H1 (cell line): ENCODE measurements at regions not wholly inside any gene's neighbourhood (a gene's known extent, or its start where the extent isn't known, plus 50 kb on each side); places are given as distances from the start of the nearest gene placed in this dataset.

ENCODE experiments used
- CTCF ChIA-PET: fragments of 300-600 bp; sonication (Branson Sonifier 250); formaldehyde crosslinking; loops from one replicate; lab custom pipeline; 2021; ENCODE audit not compliant: partially characterized antibody; lab: Charles Lee
- POLR2A ChIA-PET: fragments of 300-600 bp; sonication (Branson Sonifier 250); formaldehyde crosslinking; loops from one replicate; lab custom pipeline; 2021; ENCODE audit warnings: inconsistent platforms; ENCODE audit not compliant: partially characterized antibody; lab: Charles Lee
- DNase-seq, 2 experiments: peaks; one replicate each; pipeline versions ENCODE4 v3.0.0 to v3.0.0-alpha.2; 2010 to 2022; ENCODE audit warnings: low spot score in 2 of 2, low read depth in 1 of 2, mixed read lengths in 1 of 2
- FAIRE-seq: peaks from 2 replicates; lab custom pipeline; 2011; peaks lifted over from hg19 to GRCh38; lab: Jason Lieb, UNC
- H2AFZ ChIP-seq: 2 replicates; pipeline ENCODE4 v1.8.1; 2012; ENCODE audit warnings: low read length, inconsistent platforms
- H2AK5ac ChIP-seq: 2 replicates; pipeline ENCODE4 v1.6.1; 2013; ENCODE audit warnings: low read depth, low read length
- H2BK120ac ChIP-seq: replicated peaks from 2 replicates; pipeline ENCODE3; 2013; ENCODE audit warnings: low read depth, low read length, inconsistent platforms
- H2BK12ac ChIP-seq: 2 replicates; pipeline ENCODE4 v1.6.1; 2013; ENCODE audit warnings: low read depth, low read length
- H2BK15ac ChIP-seq: 2 replicates; pipeline ENCODE4 v1.6.1; 2013; ENCODE audit warnings: low read length
- H2BK20ac ChIP-seq: 2 replicates; pipeline ENCODE4 v1.6.1; 2013; ENCODE audit warnings: low read length
- H2BK5ac ChIP-seq: 2 replicates; pipeline ENCODE4 v1.6.1; 2013; ENCODE audit warnings: low read depth, low read length
- H3K14ac ChIP-seq: 2 replicates; pipeline ENCODE4 v1.6.1; 2013; ENCODE audit warnings: inconsistent platforms; ENCODE audit not compliant: insufficient read length
- H3K18ac ChIP-seq: 2 replicates; pipeline ENCODE4 v1.6.1; 2013; ENCODE audit warnings: low read length; ENCODE audit errors: extremely low read depth
- H3K23ac ChIP-seq: 2 replicates; pipeline ENCODE4 v1.6.1; 2013; ENCODE audit warnings: inconsistent platforms; ENCODE audit not compliant: insufficient read length
- H3K23me2 ChIP-seq: 2 replicates; pipeline ENCODE4 v1.6.1; 2013; ENCODE audit warnings: low read depth, low read length
- H3K27ac ChIP-seq: 2 replicates; pipeline ENCODE4 v1.6.1; 2011; ENCODE audit warnings: low read depth, low read length, inconsistent platforms
- H3K27me3 ChIP-seq, 4 experiments: replicated peaks in 1 of 4; 1 replicate in 1 of 4; 2 replicates in 3 of 4; pipeline versions ENCODE4 v1.6.1 to v1.8.1; 2011 to 2013; ENCODE audit warnings: low read length in 3 of 4, mild to moderate bottlenecking in 3 of 4, inconsistent platforms in 2 of 4, mixed read lengths in 2 of 4, moderate library complexity in 1 of 4; ENCODE audit not compliant: control insufficient read depth in 3 of 4, insufficient read depth in 3 of 4; ENCODE audit errors: extremely low read depth in 1 of 4
- H3K36me3 ChIP-seq, 4 experiments: 2 replicates each; pipeline versions ENCODE4 v1.6.1 to v1.8.1; 2011 to 2013; ENCODE audit warnings: mild to moderate bottlenecking in 4 of 4, low read length in 3 of 4, moderate library complexity in 2 of 4, control low read depth in 1 of 4, inconsistent platforms in 1 of 4; ENCODE audit not compliant: insufficient read depth in 4 of 4, control insufficient read depth in 2 of 4
- H3K4ac ChIP-seq: replicated peaks from 2 replicates; pipeline ENCODE3; 2013; ENCODE audit warnings: low read length, low read depth, mixed read lengths, inconsistent platforms; ENCODE audit not compliant: insufficient read length
- H3K4me1 ChIP-seq, 4 experiments: replicated peaks in 1 of 4; 1 replicate in 1 of 4; 2 replicates in 3 of 4; pipeline versions ENCODE4 v1.6.1 to v1.8.1; 2011 to 2013; ENCODE audit warnings: low read length in 3 of 4, inconsistent platforms in 2 of 4, mixed read lengths in 1 of 4; ENCODE audit not compliant: insufficient read depth in 4 of 4, control insufficient read depth in 3 of 4
- H3K4me2 ChIP-seq, 2 experiments: 2 replicates each; pipeline versions ENCODE4 v1.6.1 to v1.8.1; 2011 to 2013; ENCODE audit warnings: low read depth in 2 of 2, low read length in 2 of 2, control low read depth in 1 of 2, inconsistent platforms in 1 of 2, mild to moderate bottlenecking in 1 of 2; ENCODE audit not compliant: insufficient read depth in 1 of 2
- H3K4me3 ChIP-seq, 4 experiments: fragments of 200-600, 300-600 bp in 1 of 4; sonication (generic), shearing (Covaris generic), sonication (Bioruptor Twin) in 1 of 4; 2 replicates each; pipeline versions ENCODE4 v1.5.1 to v1.8.1; 2011 to 2016; ENCODE audit warnings: low read length in 4 of 4, low read depth in 3 of 4, control low read depth in 2 of 4, inconsistent platforms in 2 of 4, mild to moderate bottlenecking in 2 of 4, mixed read lengths in 1 of 4, moderate library complexity in 1 of 4; ENCODE audit not compliant: insufficient read depth in 2 of 4; ENCODE audit errors: extremely low read depth in 1 of 4
- H3K56ac ChIP-seq: replicated peaks from 2 replicates; pipeline ENCODE3; 2013; ENCODE audit warnings: low read depth, mild to moderate bottlenecking, mixed read lengths, low read length, inconsistent platforms; ENCODE audit not compliant: insufficient read length
- H3K79me1 ChIP-seq: 2 replicates; pipeline ENCODE4 v1.6.1; 2013; ENCODE audit warnings: low read depth, low read length, control low read depth
- H3K79me2 ChIP-seq, 2 experiments: 2 replicates each; pipeline versions ENCODE4 v1.6.1 to v1.8.1; 2012 to 2013; ENCODE audit warnings: low read length in 2 of 2, mild to moderate bottlenecking in 2 of 2, inconsistent platforms in 1 of 2; ENCODE audit not compliant: insufficient read depth in 2 of 2, control insufficient read depth in 1 of 2
- H3K9ac ChIP-seq, 4 experiments: replicated peaks in 1 of 4; 1 replicate in 1 of 4; 2 replicates in 3 of 4; pipeline versions ENCODE4 v1.6.1 to v1.8.1; 2011 to 2013; ENCODE audit warnings: low read depth in 3 of 4, low read length in 3 of 4, control low read depth in 2 of 4, mild to moderate bottlenecking in 2 of 4, moderate library complexity in 2 of 4, inconsistent platforms in 1 of 4; ENCODE audit errors: extremely low read depth in 1 of 4
- H3K9me3 ChIP-seq, 2 experiments: 2 replicates each; pipeline versions ENCODE4 v1.6.1 to v1.8.1; 2012 to 2013; ENCODE audit warnings: mild to moderate bottlenecking in 2 of 2, moderate library complexity in 2 of 2, control low read depth in 1 of 2, inconsistent platforms in 1 of 2, low read depth in 1 of 2, low read length in 1 of 2, mixed read lengths in 1 of 2; ENCODE audit not compliant: insufficient read depth in 2 of 2
- H4K20me1 ChIP-seq, 2 experiments: replicated peaks in 1 of 2; 2 replicates each; pipeline versions ENCODE3 to v1.8.1; 2011 to 2013; ENCODE audit warnings: inconsistent platforms in 2 of 2, low read length in 2 of 2, mild to moderate bottlenecking in 1 of 2; ENCODE audit not compliant: insufficient read depth in 2 of 2, control insufficient read depth in 1 of 2
- H4K5ac ChIP-seq: 2 replicates; pipeline ENCODE4 v1.6.1; 2013; ENCODE audit warnings: low read length, low read depth, mixed read lengths, inconsistent platforms; ENCODE audit not compliant: insufficient read length
- H4K8ac ChIP-seq: 2 replicates; pipeline ENCODE4 v1.8.0; 2013; ENCODE audit warnings: mild to moderate bottlenecking, moderate library complexity, low read length, inconsistent platforms; ENCODE audit not compliant: insufficient read depth; ENCODE audit errors: extremely low read depth
- H4K91ac ChIP-seq: replicated peaks from 2 replicates; pipeline ENCODE3; 2013; ENCODE audit warnings: low read length, mixed read lengths, inconsistent platforms; ENCODE audit not compliant: insufficient read length
- ASH2L ChIP-seq: fragments of 200-600, 300-600 bp; sonication (generic); IDR thresholded peaks from one replicate; pipeline ENCODE4 v1.7.1; 2017; ENCODE audit warnings: low read length
- BCL11A ChIP-seq, 2 experiments: IDR thresholded peaks; one replicate each; pipeline ENCODE4 v1.6.1; 2011; ENCODE audit warnings: low read depth in 2 of 2, low read length in 2 of 2, mild to moderate bottlenecking in 2 of 2
- CEBPB ChIP-seq: IDR thresholded peaks from 2 replicates; pipeline ENCODE4 v1.6.1; 2012; ENCODE audit warnings: low read depth, low read length
- CHD1 ChIP-seq: IDR thresholded peaks from 2 replicates; pipeline ENCODE4 v1.6.1; 2012; ENCODE audit warnings: low read depth, low read length, improper control_type of control experiment
- KDM5A ChIP-seq: fragments of 200-600 bp; IDR thresholded peaks from 2 replicates; pipeline ENCODE4 v1.7.1; 2012; ENCODE audit warnings: mild to moderate bottlenecking, low read length, inconsistent platforms, mixed read lengths
- MAFK ChIP-seq: IDR thresholded peaks from 2 replicates; pipeline ENCODE4 v1.6.1; 2012; ENCODE audit warnings: low read depth, mild to moderate bottlenecking, improper control_type of control experiment, low read length
- MAX ChIP-seq: IDR thresholded peaks from 2 replicates; pipeline ENCODE4 v1.6.1; 2012; ENCODE audit warnings: inconsistent platforms
- POLR2AphosphoS5 ChIP-seq: IDR thresholded peaks from 2 replicates; pipeline ENCODE4 v1.6.1; 2011; ENCODE audit warnings: low read depth, low read length
- SIN3A ChIP-seq, 2 experiments: IDR thresholded peaks in 1 of 2; conservative IDR thresholded peaks in 1 of 2; 2 replicates each; pipeline ENCODE4 v1.6.1; 2011 to 2012; ENCODE audit warnings: low read length in 2 of 2, improper control_type of control experiment in 1 of 2, low read depth in 1 of 2, mild to moderate bottlenecking in 1 of 2
- SIRT6 ChIP-seq: IDR thresholded peaks from one replicate; pipeline ENCODE4 v1.7.1; 2012; ENCODE audit warnings: low read length, inconsistent platforms
- SP1 ChIP-seq: IDR thresholded peaks from 2 replicates; pipeline ENCODE4 v1.6.1; 2011; ENCODE audit warnings: low read depth, low read length
- TAF7 ChIP-seq: optimal IDR thresholded peaks from 2 replicates; pipeline ENCODE3; 2011; ENCODE audit warnings: low read depth, mild to moderate bottlenecking, inconsistent platforms, low read length, moderate library complexity, borderline replicate concordance
- USF2 ChIP-seq: IDR thresholded peaks from 2 replicates; pipeline ENCODE4 v1.6.1; 2011; ENCODE audit warnings: low read length, improper control_type of control experiment
- WGBS, 2 experiments: shearing (Covaris generic) in 1 of 2; methylation state at CpG; one replicate each; pipeline versions ENCODE4 v1.1.6 to v1.1.7; 2013 to 2015; ENCODE audit warnings: low lambda C conversion rate in 2 of 2, mixed read lengths in 2 of 2, inconsistent platforms in 1 of 2, low coverage in 1 of 2, missing lambda C conversion rate in 1 of 2; ENCODE audit not compliant: insufficient replicate concordance in 2 of 2, insufficient coverage in 1 of 2, insufficient read length in 1 of 2; ENCODE audit errors: extremely low coverage in 1 of 2, missing lambda C conversion rate in 1 of 2; 5-methylcytosine and 5-hydroxymethylcytosine counted together
- TF ChIP-seq, protein P1 (sequence below): IDR thresholded peaks from 2 replicates; pipeline ENCODE4 v1.6.1; 2011; ENCODE audit warnings: low read depth, mild to moderate bottlenecking, low read length; ENCODE audit not compliant: insufficient read depth

GRCh38 chr18:64490207-64490606, 341.3 kb upstream of the LINC00305 start:
- FAIRE-seq (no peak), DNase-seq (no peak)
- Histone ChIP-seq H4K20me1 (no peaks in the 10 kb centered on the region), H2AK5ac (no peak overlapping the region), H3K79me1 (no peaks in the 10 kb centered on the region), H3K27me3 (no peaks in the 10 kb centered on the region), H3K14ac (no peak overlapping the region), H3K27ac (no peak overlapping the region), H3K23me2 (no peaks in the 10 kb centered on the region), H4K5ac (no peak overlapping the region), H3K4me3 (no peak overlapping the region), H2AFZ (no peak overlapping the region), H3K23ac (no peak overlapping the region), H3K4me2 (no peak overlapping the region), H2BK12ac (no peak overlapping the region), H3K9ac (no peak overlapping the region), H2BK20ac (no peak overlapping the region), H2BK5ac (no peak overlapping the region), H2BK120ac (no peak overlapping the region), H3K4me1 (no peaks in the 10 kb centered on the region), H3K79me2 (no peaks in the 10 kb centered on the region), H2BK15ac (no peak overlapping the region), H4K91ac (no peak overlapping the region), H3K9me3 (no peaks in the 10 kb centered on the region), H3K36me3 (no peaks in the 10 kb centered on the region), H3K18ac (no peak overlapping the region), H4K8ac (no peak overlapping the region), H3K56ac (no peak overlapping the region), H3K4ac (no peak overlapping the region)
- WGBS, 2 experiments, result 95% methylated on average over 5 of the region's 5 CpGs; no CpG with 5 or more reads in 1 of the 2 experiments
- POLR2A ChIA-PET, result no interaction called here
- CTCF ChIA-PET, result interaction anchor here (0.7 kb wide), 1 partner anchor 40 kb away, joined by 3 read pairs; no protein-coding TSS in a partner anchor
- TF ChIP-seq ASH2L, result no peak
- TF ChIP-seq SIN3A (conservative IDR thresholded peaks at IDR 0.05 in 1 of 2, IDR thresholded peaks at IDR 0.05 in 1 of 2; ENCODE audit: low read depth in 1 of 2, low read length in 2 of 2), result no peak
- TF ChIP-seq, protein P1, sequence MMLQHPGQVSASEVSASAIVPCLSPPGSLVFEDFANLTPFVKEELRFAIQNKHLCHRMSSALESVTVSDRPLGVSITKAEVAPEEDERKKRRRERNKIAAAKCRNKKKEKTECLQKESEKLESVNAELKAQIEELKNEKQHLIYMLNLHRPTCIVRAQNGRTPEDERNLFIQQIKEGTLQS, result no peak
- no peak for TF ChIP-seq SP1
- no peak for TF ChIP-seq MAFK
- no peak for TF ChIP-seq USF2
- no peak for TF ChIP-seq KDM5A
- no peak for TF ChIP-seq MAX
- TF ChIP-seq CHD1, result no peak
- no peak for TF ChIP-seq POLR2AphosphoS5
- no peak for TF ChIP-seq SIRT6
- no peak for TF ChIP-seq CEBPB
- no peak for TF ChIP-seq BCL11A (IDR thresholded peaks at IDR 0.05; ENCODE audit: low read depth in 2 of 2, low read length in 2 of 2)
- no peak for TF ChIP-seq TAF7
